GM12878 (cell line): ENCODE measurements at regions not wholly inside any gene's neighbourhood (a gene's known extent, or its start where the extent isn't known, plus 50 kb on each side); places are given as distances from the start of the nearest gene placed in this dataset.

Experiments
- ATAC-seq: fragments of 200-7000 bp; cut with Tn5 transposase; 3 replicates; pipeline ENCODE4 v1.9.1; 2020; ENCODE audit warnings: mild to moderate bottlenecking, moderate library complexity
- BruUV-seq: library from RNA; stranded (reverse); fragments of 400-500 nt; replicated peaks from 2 replicates; lab custom pipeline; 2021; lab: Mats Ljungman, UMichigan
- CTCF ChIA-PET: fragments of 300-600 bp; sonication (Branson Sonifier 250); formaldehyde crosslinking; extraction: SDS; loops from one replicate; lab custom pipeline; 2021; ENCODE audit warnings: inconsistent platforms; lab: Yijun Ruan, JAX
- POLR2A ChIA-PET: fragments of 350-600 bp; formaldehyde crosslinking; extraction: SDS; loops from one replicate; lab custom pipeline; 2021; ENCODE audit warnings: inconsistent platforms; lab: Charles Lee
- RAD21 ChIA-PET: fragments of 300-600 bp; sonication (Branson Sonifier 250); formaldehyde crosslinking; loops from one replicate; lab custom pipeline; 2023; ENCODE audit warnings: antibody characterized with exemption; ENCODE audit not compliant: unreplicated experiment; lab: Charles Lee
- SMC1A ChIA-PET: fragments of 300-600 bp; sonication (Branson Sonifier 250); formaldehyde crosslinking; loops from one replicate; lab custom pipeline; 2023; ENCODE audit not compliant: unreplicated experiment, uncharacterized antibody; lab: Charles Lee
- DNase-seq: peaks from one replicate; pipeline ENCODE4 v3.0.0-alpha.2; 2011; ENCODE audit warnings: low read depth, low spot score
- FAIRE-seq: peaks from 3 replicates; lab custom pipeline; 2011; peaks lifted over from hg19 to GRCh38; lab: Jason Lieb, UNC
- H2AFZ ChIP-seq: 2 replicates; pipeline ENCODE4 v1.6.0; 2011; ENCODE audit warnings: low read depth, low read length, control low read depth; ENCODE audit not compliant: control insufficient read depth
- H3K27ac ChIP-seq: 2 replicates; pipeline ENCODE4 v1.5.1; 2011; ENCODE audit warnings: control low read depth; ENCODE audit not compliant: control insufficient read depth, insufficient read depth
- H3K27me3 ChIP-seq, 2 experiments: replicated peaks in 1 of 2; 2 replicates each; pipeline versions ENCODE4 v1.6.0 to v1.6.1; 2011; ENCODE audit warnings: low read length in 1 of 2; ENCODE audit not compliant: control insufficient read depth in 2 of 2, insufficient read depth in 2 of 2
- H3K36me3 ChIP-seq, 2 experiments: 2 replicates each; pipeline ENCODE4 v1.5.1; 2011; ENCODE audit warnings: low read length in 1 of 2; ENCODE audit not compliant: control insufficient read depth in 2 of 2, insufficient read depth in 2 of 2
- H3K4me1 ChIP-seq: 2 replicates; pipeline ENCODE4 v1.6.1; 2011; ENCODE audit warnings: mild to moderate bottlenecking, low read length, moderate library complexity, mixed read lengths; ENCODE audit not compliant: control insufficient read depth, insufficient read depth
- H3K4me2 ChIP-seq: 2 replicates; pipeline ENCODE4 v1.6.0; 2011; ENCODE audit warnings: control low read depth; ENCODE audit not compliant: control insufficient read depth, insufficient read depth
- H3K4me3 ChIP-seq: fragments of 200-600 bp; sonication (generic); 2 replicates; pipeline ENCODE4 v1.5.1; 2016
- H3K79me2 ChIP-seq: 2 replicates; pipeline ENCODE4 v1.6.0; 2011; ENCODE audit warnings: low read length; ENCODE audit not compliant: control insufficient read depth, insufficient read depth
- H3K9ac ChIP-seq: 2 replicates; pipeline ENCODE4 v1.8.0; 2011; ENCODE audit warnings: low read length, control low read depth, mixed read lengths; ENCODE audit not compliant: control insufficient read depth, insufficient read depth
- H3K9me3 ChIP-seq: replicated peaks from 3 replicates; pipeline ENCODE4 v1.5.1; 2011; ENCODE audit warnings: mild to moderate bottlenecking, low read length; ENCODE audit not compliant: control insufficient read depth, insufficient read depth
- H4K20me1 ChIP-seq: 2 replicates; pipeline ENCODE4 v1.6.0; 2011; ENCODE audit not compliant: control insufficient read depth, insufficient read depth
- ATF7 ChIP-seq: fragments of 450-650 bp; IDR thresholded peaks from 2 replicates; pipeline ENCODE4 v1.6.1; 2016; ENCODE audit warnings: low read depth, mild to moderate bottlenecking
- BCL11A ChIP-seq: IDR thresholded peaks from 2 replicates; pipeline ENCODE4 v1.6.1; 2011; ENCODE audit warnings: low read depth, low read length
- BMI1 ChIP-seq: fragments of 450-650 bp; IDR thresholded peaks from 2 replicates; pipeline ENCODE4 v1.6.1; 2016; ENCODE audit warnings: mild to moderate bottlenecking, moderate library complexity, borderline replicate concordance
- CBX5 ChIP-seq: sonication (generic); IDR thresholded peaks from 2 replicates; pipeline ENCODE4 v1.6.1; 2016; ENCODE audit warnings: low read depth, moderate library complexity, mild to moderate bottlenecking, inconsistent platforms
- CEBPB ChIP-seq, 2 experiments: fragments of 150-350 bp in 1 of 2; IDR thresholded peaks; 2 replicates each; pipeline ENCODE4 v1.6.1; 2012 to 2014; ENCODE audit warnings: low read depth in 2 of 2, low read length in 2 of 2, borderline replicate concordance in 1 of 2, inconsistent platforms in 1 of 2
- DPF2 ChIP-seq: fragments of 450-650 bp; IDR thresholded peaks from 2 replicates; pipeline ENCODE4 v1.6.1; 2017; ENCODE audit warnings: mild to moderate bottlenecking
- EP300 ChIP-seq, 2 experiments: fragments of 150-350 bp in 1 of 2; IDR thresholded peaks; 2 replicates each; pipeline ENCODE4 v1.6.1; 2011 to 2012; ENCODE audit warnings: low read depth in 2 of 2, low read length in 2 of 2, borderline replicate concordance in 1 of 2, improper control_type of control experiment in 1 of 2, inconsistent platforms in 1 of 2; ENCODE audit not compliant: control insufficient read depth in 1 of 2
- IKZF1 ChIP-seq: fragments of 450-650 bp; conservative IDR thresholded peaks from 2 replicates; pipeline ENCODE4 v1.6.1; 2017; ENCODE audit warnings: antibody characterized with exemption, mild to moderate bottlenecking
- IKZF2 ChIP-seq, 2 experiments: fragments of 450-650 bp; IDR thresholded peaks; 2 replicates each; pipeline ENCODE4 v1.6.1; 2017; ENCODE audit warnings: mild to moderate bottlenecking in 2 of 2, moderate library complexity in 2 of 2
- MTA2 ChIP-seq: fragments of 450-650 bp; IDR thresholded peaks from 2 replicates; pipeline ENCODE4 v1.6.1; 2016; ENCODE audit warnings: low read depth, mild to moderate bottlenecking, moderate library complexity
- MTA3 ChIP-seq: IDR thresholded peaks from 2 replicates; pipeline ENCODE4 v1.6.1; 2012; ENCODE audit warnings: low read length, inconsistent platforms, borderline replicate concordance
- MXI1 ChIP-seq: fragments of 150-350 bp; IDR thresholded peaks from 2 replicates; pipeline ENCODE4 v1.6.1; 2011; ENCODE audit warnings: low read depth, mild to moderate bottlenecking, inconsistent platforms, low read length, improper control_type of control experiment
- POLR2A ChIP-seq: IDR thresholded peaks from 2 replicates; pipeline ENCODE4 v1.6.1; 2011; ENCODE audit warnings: low read depth, mild to moderate bottlenecking, low read length
- RBBP5 ChIP-seq: fragments of 200-600 bp; sonication (generic); conservative IDR thresholded peaks from 2 replicates; pipeline ENCODE4 v1.6.1; 2016
- RFX5 ChIP-seq: IDR thresholded peaks from 2 replicates; pipeline ENCODE4 v1.6.1; 2011; ENCODE audit warnings: low read depth, low read length, improper control_type of control experiment
- SPI1 ChIP-seq: IDR thresholded peaks from 2 replicates; pipeline ENCODE4 v1.6.1; 2011; ENCODE audit warnings: low read depth, mild to moderate bottlenecking, low read length, moderate library complexity, borderline replicate concordance; ENCODE audit not compliant: insufficient read depth
- ZNF207 ChIP-seq: fragments of 450-650 bp; IDR thresholded peaks from 2 replicates; pipeline ENCODE4 v1.6.1; 2014; ENCODE audit warnings: antibody characterized with exemption, mild to moderate bottlenecking, borderline replicate concordance
- in situ Hi-C: fragments of 300-500 bp; cut with MboI; formaldehyde crosslinking; loops from 9 replicates; pipeline ENCODE4 v1.14.3; 2018; ENCODE audit warnings: mixed read lengths
- intact Hi-C: fragments of 100-400 bp; cut with micrococcal nuclease; formaldehyde crosslinking; loops from one replicate; pipeline ENCODE4 v1.14.2; 2022; ENCODE audit not compliant: unreplicated experiment

DNA sequence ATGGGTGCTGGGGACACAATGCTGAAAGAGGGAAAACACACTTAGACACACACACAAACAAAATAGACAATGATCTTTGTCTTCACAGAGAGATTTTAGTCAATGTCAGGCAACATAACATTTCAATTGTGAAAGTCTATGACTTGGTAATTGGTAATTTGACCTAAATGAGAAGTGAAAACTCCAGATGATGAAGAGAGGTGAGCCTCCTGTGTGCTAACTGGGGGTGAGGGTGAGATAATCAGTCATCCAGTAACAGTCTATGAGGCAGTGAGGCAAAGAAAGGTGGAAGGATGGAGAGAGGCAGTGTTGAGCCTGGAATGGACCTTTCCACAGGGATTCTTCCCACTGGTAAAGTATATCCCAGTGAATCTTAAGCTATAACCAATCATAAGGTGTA lies 744.2 kb downstream of the MAFB start:
- Histone ChIP-seq H3K9ac (no peak overlapping the region), H3K9me3 (no peaks in the 10 kb centered on the region), H3K4me1 (no peaks in the 10 kb centered on the region), H3K79me2 (no peaks in the 10 kb centered on the region), H3K27me3 (no peaks in the 10 kb centered on the region), H2AFZ (no peak overlapping the region), H3K27ac (no peak overlapping the region), H3K4me3 (no peak overlapping the region)
- FAIRE-seq (no peak), ATAC-seq (peak; percentile 73), DNase-seq (no peak)
- intact Hi-C loops (no loop called here), in situ Hi-C loops (no loop called here)
- ChIA-PET POLR2A (no interaction called here), SMC1A (no interaction called here), RAD21 (no interaction called here), CTCF (no interaction called here)
- TF ChIP-seq MTA2 (peak; percentile 88), BCL11A (0 out of 2 replicates have a peak, but pooled peaks have one; percentile 8), IKZF2 (IDR thresholded peaks at IDR 0.05) (peak; percentile 61 to 64; a peak in 2 of 4 replicates), MTA3 (no peak), POLR2A (no peak), DPF2 (0 out of 2 replicates have a peak, but pooled peaks have one; percentile 22), ATF7 (peak; percentile 35; the same call in 1 of the 2 replicates), BMI1 (no peak), RFX5 (no peak), RBBP5 (no peak), EP300 (IDR thresholded peaks at IDR 0.05; ENCODE audit: borderline replicate concordance in 1 of 2, control insufficient read depth in 1 of 2, low read depth in 2 of 2, low read length in 2 of 2) (peak in 1 of 2 experiments; percentile 36; a peak in 1 of 4 replicates), ZNF207 (no peak), SPI1 (peak; percentile 36; the same call in 1 of the 2 replicates), CEBPB (IDR thresholded peaks at IDR 0.05; ENCODE audit: borderline replicate concordance in 1 of 2, low read depth in 2 of 2, low read length in 2 of 2) (no peak), CBX5 (no peak), IKZF1 (peak; percentile 48; the same call in 1 of the 2 replicates), MXI1 (no peak)
- TF ChIP-seq, all 136 proteins: peak for 8
- Histone ChIP-seq H3K36me3 (no peaks in the 10 kb centered on the region), H4K20me1 (no peaks in the 10 kb centered on the region), H3K4me2 (no peak overlapping the region)
- BruUV-seq: no TSS peak
